ENCODE measurements at regions not wholly inside any gene's neighbourhood (a gene's known extent, or its start where the extent isn't known, plus 50 kb on each side); places are given as distances from the start of the nearest gene placed in this dataset.

DNA sequence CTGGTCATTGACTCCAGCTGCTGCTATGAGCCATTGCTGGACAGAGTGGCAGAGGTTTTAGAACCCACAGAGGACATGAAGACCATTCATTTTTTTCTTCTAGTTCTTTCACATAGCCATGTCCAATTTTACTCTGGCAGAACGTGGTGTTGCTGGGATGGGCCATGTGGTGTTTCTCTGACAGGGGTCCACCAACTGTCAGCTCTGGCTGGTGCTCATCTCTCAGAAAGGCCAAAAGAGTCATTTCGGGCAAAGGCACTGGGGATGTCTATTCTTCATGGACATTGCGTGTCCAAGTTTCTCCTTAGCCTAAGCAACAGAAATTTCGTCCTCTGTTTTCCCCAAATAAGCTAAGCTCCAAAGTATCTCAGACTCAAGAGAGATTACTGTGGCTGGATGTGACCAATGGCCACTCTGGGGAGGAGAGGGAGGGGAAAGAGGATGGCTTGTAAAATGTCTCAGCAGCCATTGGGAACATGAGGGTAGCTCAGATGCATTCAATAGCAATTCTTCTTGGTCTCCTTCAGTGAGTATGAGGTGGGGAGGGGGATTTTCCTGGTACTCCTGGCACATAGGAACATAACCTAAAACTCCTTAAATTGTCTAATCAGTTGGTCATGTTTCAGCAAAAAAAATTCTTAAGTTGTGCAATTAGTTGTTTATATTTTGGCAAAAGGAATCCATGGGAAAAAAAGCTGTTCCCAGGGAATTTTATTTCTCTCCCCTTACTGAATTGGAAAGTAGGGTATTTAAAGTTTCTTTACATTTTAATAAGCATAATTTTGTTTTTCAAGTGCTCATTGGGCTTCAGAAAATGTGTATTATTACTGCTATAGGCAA lies 131.6 kb upstream of the MITF start:
- no peak overlapping the region for H3K4me3 ChIP-seq (ENCODE audit: low read length)
- H3K27me3 ChIP-seq (ENCODE audit: insufficient read depth, low read length): no peaks in the 10 kb centered on the region
- H3K4me1 ChIP-seq (ENCODE audit: insufficient read depth, low read length): no peaks in the 10 kb centered on the region
- no peaks in the 10 kb centered on the region for H3K9me3 ChIP-seq (ENCODE audit: low read depth, low read length)

DNA sequence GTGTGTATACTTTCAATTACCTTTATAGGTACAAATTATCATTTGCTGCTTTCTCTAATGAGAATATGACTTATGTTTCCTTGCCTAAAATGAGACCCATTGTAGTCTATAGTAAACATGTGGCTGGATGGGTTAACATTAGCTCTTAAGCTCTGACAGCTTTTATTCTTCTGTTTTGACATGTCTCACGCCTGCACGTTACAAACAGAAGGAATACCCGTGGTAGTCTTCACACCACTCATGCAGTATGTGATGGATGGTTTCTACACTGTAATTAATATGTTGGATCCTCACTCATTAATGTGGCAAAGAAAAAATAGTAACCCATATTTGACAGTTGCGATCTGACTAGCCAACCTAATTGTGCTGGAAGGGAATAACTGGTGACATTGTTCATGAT lies 133.4 kb upstream of the MITF start:
- H3K9me3 ChIP-seq (ENCODE audit: low read depth, low read length): no peaks in the 10 kb centered on the region
- no peaks in the 10 kb centered on the region for H3K27me3 ChIP-seq (ENCODE audit: insufficient read depth, low read length)
- no peak overlapping the region for H3K4me3 ChIP-seq (ENCODE audit: low read length)
- no peaks in the 10 kb centered on the region for H3K4me1 ChIP-seq (ENCODE audit: insufficient read depth, low read length)

DNA sequence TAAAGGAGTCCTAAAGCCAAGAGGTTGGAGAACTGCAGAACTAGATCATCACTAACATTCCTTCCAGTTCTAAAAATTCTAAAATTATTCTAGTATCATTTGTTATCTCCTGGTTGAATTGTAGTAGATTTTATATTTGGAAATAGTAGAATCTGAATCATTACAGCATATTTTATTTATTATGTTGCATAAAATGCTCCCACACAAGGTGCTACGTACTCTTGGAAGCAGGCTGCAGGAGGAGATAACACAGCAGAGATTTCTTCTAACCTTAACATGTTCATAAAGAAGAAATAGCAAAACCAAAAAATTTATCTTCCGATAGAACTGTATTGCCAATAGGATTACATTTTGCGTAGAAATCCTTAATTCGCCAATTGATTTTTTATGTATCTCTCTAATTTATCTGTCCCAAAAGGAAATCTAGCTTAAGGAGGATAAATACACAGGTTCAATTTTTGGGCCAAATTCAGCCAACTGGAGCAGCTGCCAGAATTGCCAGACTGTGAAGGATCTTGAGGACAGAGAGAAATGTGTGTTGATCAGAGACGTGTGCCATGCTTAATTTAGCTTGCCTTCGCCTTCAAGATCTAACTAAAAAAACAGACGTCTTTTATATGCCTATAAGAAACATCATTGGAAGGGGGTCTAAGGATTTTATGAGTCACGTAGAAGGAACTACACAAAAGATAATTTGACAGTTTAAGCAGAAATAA lies 134.4 kb upstream of the MITF start:
- Histone ChIP-seq H3K4me3 (ENCODE audit: low read length) (no peak overlapping the region), H3K4me1 (ENCODE audit: insufficient read depth, low read length) (no peaks in the 10 kb centered on the region), H3K27me3 (ENCODE audit: insufficient read depth, low read length) (no peaks in the 10 kb centered on the region), H3K9me3 (ENCODE audit: low read depth, low read length) (no peaks in the 10 kb centered on the region)

DNA sequence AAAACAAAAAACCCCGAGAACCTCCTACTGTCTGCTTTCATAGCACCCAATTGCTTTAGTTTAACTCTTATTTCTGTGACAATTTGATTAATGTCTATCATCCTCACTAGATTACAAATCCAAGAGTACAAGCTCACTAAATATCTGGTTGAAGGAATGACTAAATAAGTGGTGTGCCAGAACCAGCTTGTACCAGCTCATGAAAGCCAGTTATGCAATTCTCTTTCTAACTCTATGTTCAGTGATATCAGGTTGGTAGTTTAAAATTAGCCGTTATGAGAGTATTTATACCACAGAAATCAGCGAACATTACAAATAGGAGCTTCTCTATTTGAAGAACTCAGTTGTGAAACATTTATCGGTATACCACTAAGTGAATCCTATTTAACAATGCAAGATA lies 137.2 kb upstream of the MITF start:
- Histone ChIP-seq H3K27me3 (ENCODE audit: insufficient read depth, low read length) (no peaks in the 10 kb centered on the region), H3K4me1 (ENCODE audit: insufficient read depth, low read length) (no peaks in the 10 kb centered on the region), H3K9me3 (ENCODE audit: low read depth, low read length) (no peaks in the 10 kb centered on the region), H3K4me3 (ENCODE audit: low read length) (no peak overlapping the region)

DNA sequence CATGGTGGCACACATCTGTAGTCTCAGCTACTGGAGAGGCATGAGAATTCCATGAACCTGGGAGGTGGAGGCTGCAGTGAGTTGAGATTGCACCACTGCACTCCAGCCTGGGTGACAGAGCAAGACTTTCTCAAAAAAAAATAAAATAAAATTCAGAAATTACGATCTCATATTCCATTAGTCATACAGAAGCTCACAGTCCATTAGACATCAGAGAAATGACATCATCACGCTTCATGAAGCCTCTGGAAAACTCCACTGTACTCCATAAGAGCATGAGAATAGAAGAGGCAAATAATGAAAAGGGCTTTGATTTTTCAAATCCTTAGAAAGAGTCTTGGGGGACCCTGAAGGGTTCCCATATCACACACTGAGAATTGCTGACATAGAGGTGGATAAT lies 145.0 kb upstream of the MITF start:
- no peaks in the 10 kb centered on the region for H3K9me3 ChIP-seq (ENCODE audit: low read depth, low read length)
- H3K4me1 ChIP-seq (ENCODE audit: insufficient read depth, low read length): no peaks in the 10 kb centered on the region
- no peak overlapping the region for H3K4me3 ChIP-seq (ENCODE audit: low read length)
- H3K27me3 ChIP-seq (ENCODE audit: insufficient read depth, low read length): peaks cover 2% of the 10 kb centered on the region

DNA sequence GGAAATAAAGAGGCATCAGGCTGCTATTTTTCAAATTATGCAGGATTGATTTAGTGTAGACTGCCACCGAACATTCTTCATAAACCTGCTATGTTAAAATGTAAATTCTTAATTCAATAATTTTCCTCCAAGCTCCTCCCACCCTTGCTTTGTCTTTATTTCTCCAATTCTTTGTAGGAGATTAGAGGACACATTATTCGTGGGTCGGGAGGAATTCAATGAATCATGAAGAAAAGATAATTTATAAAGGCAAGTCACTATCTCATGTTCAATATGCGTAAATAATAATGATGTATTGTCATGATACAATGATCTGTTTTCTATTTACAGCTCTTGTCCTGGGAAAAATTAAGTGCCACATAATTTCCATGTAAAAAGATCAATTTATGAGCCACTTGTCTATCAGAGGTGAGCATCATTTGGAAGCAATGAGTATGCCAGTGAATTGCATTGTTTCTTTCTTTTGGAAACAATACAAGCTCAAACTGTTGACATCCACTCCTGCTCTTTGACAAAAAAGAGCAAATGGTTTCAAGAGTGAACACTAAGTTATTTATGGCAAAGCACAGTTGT lies 148.0 kb upstream of the MITF start:
- Histone ChIP-seq H3K9me3 (ENCODE audit: low read depth, low read length) (peaks cover 11% of the 10 kb centered on the region), H3K27me3 (ENCODE audit: insufficient read depth, low read length) (peaks cover 2% of the 10 kb centered on the region), H3K4me1 (ENCODE audit: insufficient read depth, low read length) (no peaks in the 10 kb centered on the region), H3K4me3 (ENCODE audit: low read length) (no peak overlapping the region)

DNA sequence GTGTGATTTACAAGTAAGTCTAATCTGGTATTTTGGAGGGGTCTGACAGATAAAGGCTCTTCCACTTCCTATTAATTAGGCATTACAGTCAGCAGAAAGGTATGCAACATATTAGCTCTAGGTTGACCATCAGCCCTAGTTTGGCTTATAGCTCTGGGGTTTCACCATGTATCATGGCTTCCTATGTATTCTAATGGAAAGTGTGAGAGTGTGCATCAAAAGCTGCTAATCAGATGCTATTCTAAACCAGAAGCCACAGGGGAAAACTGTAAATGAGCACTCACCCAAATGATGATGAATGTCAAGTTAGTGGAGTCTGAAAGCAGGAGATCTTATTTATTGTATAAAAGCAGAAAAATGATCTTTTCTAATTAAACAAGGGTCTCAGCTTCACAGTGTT lies 149.2 kb upstream of the MITF start:
- H3K4me3 ChIP-seq (ENCODE audit: low read length): no peak overlapping the region
- H3K27me3 ChIP-seq (ENCODE audit: insufficient read depth, low read length): peaks cover 2% of the 10 kb centered on the region
- peaks cover 16% of the 10 kb centered on the region for H3K9me3 ChIP-seq (ENCODE audit: low read depth, low read length)
- H3K4me1 ChIP-seq (ENCODE audit: insufficient read depth, low read length): no peaks in the 10 kb centered on the region

DNA sequence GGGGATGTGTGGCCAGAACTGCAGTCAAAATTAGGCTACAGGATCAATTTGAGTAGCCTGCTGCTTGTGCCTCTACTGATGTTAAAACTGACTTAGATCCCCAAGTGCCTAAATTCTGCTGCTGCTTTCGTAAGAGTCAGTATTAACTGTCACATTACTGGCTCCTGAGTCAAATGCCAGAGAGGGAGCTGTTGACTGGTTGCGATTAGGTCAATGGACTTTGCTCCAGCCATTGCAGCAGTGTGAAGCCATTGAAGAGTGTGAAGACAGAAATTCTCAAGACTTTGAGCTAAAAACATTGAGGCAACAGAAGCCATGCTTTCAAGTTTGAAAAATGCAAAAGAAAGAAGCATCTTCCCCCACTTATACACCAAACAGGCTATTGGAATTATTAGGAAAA lies 151.1 kb upstream of the MITF start:
- Histone ChIP-seq H3K4me1 (ENCODE audit: insufficient read depth, low read length) (no peaks in the 10 kb centered on the region), H3K4me3 (ENCODE audit: low read length) (no peak overlapping the region), H3K27me3 (ENCODE audit: insufficient read depth, low read length) (peaks cover 2% of the 10 kb centered on the region), H3K9me3 (ENCODE audit: low read depth, low read length) (peaks cover 16% of the 10 kb centered on the region)

DNA sequence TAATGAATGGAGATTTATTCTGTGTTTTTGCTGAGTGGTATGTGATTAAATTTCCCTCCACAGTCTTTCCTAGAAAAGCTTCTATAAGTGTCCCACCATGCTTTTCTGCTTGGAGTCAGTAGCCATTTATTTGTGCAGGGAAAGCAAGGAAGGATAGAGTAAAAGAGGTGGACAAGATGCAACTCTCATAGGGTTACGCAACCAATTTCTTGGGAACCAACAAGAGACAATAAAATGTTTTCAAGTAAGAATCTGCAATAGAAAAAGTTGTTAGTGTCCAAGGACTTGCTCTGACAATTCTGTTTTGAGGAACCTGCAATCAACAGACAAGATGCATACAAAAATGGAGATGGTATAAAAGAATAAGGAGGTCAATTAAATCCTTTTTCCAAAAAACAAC lies 153.8 kb upstream of the MITF start:
- Histone ChIP-seq H3K4me3 (ENCODE audit: low read length) (no peak overlapping the region), H3K4me1 (ENCODE audit: insufficient read depth, low read length) (no peaks in the 10 kb centered on the region), H3K27me3 (ENCODE audit: insufficient read depth, low read length) (no peaks in the 10 kb centered on the region), H3K9me3 (ENCODE audit: low read depth, low read length) (peaks cover 16% of the 10 kb centered on the region)

DNA sequence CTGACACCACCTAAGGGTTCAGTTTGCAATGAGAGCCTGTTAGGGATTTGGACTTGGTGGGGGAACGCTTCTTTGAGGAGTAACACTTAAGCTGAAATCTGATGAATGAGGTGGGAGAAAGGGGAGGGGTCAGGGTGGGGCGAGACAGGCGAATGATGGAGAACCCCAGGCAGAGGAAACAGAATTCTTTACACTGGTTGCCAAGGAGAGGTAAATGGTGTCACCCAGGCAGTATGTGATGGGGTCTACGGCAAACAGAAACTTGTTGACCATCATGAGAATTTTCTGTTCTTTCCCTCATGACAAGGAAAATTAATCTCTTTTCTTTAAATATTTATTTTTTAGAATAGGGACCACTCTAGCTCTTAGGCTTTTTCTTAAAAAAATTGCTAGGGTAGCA lies 157.2 kb upstream of the MITF start:
- no peaks in the 10 kb centered on the region for H3K27me3 ChIP-seq (ENCODE audit: insufficient read depth, low read length)
- no peaks in the 10 kb centered on the region for H3K4me1 ChIP-seq (ENCODE audit: insufficient read depth, low read length)
- H3K4me3 ChIP-seq (ENCODE audit: low read length): no peak overlapping the region
- peaks cover 8% of the 10 kb centered on the region for H3K9me3 ChIP-seq (ENCODE audit: low read depth, low read length)

DNA sequence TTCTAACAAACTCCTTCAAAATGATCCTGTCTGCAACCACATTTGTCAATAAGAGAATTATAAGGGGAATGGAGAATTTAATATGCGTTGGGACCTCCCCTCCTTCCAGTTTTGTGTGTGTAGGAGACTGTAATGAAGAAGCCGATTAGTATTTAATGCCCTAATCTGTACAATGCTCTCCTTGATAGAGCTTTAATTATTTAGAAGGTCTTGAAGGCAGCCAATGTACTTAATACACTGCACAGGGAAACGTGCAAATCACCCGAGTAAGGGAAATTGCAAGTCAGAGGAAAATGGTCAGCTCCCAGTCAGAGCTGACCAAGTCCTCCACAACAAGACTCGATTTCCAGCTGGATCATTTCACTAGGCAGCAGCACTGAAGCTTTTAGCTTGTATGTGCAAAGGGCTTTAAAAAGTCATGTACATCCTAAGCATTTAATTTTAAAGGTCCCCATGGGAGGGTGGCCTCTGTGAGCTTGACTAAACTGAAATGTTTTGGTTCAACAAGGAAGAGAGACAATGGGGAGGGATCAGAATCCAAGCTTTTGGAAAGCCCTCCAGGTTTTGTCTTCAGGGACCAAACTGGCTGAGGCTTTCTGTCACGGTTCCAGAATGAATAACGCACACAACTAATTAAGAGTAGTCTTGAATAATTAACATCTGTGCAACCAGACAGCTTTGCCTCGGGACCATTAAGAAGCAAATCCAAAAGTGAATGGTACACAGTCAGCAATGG lies 159.8 kb upstream of the MITF start:
- Histone ChIP-seq H3K27me3 (ENCODE audit: insufficient read depth, low read length) (no peaks in the 10 kb centered on the region), H3K4me3 (ENCODE audit: low read length) (no peak overlapping the region), H3K4me1 (ENCODE audit: insufficient read depth, low read length) (no peaks in the 10 kb centered on the region), H3K9me3 (ENCODE audit: low read depth, low read length) (no peaks in the 10 kb centered on the region)

DNA sequence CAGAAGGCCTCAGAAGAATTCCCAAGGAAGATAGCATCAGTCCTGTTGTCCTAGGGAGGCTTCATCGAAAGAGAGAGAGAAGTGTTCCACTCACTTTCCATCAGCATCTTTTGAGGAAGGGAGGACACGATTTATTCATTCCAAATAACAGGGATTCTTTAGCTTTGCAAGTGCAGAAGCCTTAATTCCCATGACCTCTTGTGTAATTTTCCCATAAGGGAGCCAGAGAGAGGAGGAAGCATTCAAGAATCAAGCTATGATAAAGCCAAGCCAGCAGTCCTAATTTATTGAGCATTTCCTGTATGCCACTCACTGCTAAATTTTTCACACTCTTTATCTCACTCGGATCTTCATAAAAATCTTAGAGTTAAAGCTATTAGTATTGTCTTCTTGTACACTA lies 169.7 kb upstream of the MITF start:
- H3K4me3 ChIP-seq (ENCODE audit: low read length): no peak overlapping the region
- H3K9me3 ChIP-seq (ENCODE audit: low read depth, low read length): no peaks in the 10 kb centered on the region
- peaks cover 12% of the 10 kb centered on the region for H3K4me1 ChIP-seq (ENCODE audit: insufficient read depth, low read length)
- no peaks in the 10 kb centered on the region for H3K27me3 ChIP-seq (ENCODE audit: insufficient read depth, low read length)

DNA sequence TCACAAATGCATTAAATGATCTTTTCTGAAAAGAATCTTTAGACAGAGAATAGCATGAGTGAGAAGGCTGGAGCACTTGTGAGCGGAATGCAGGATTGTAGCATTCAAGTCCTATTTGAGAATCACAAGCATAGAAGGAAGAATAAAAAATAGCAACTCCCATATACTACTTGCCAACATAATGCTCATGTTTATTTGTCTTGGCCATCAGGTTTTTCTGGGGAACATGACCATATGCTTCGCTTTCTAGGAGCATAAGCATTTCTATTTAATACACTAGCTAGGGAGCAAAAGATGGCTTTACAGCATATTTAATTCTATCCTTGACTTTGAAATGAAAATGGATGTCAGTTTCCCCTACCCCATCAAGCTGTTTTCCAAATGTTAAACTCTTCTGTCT lies 170.3 kb upstream of the MITF start:
- Histone ChIP-seq H3K4me3 (ENCODE audit: low read length) (no peak overlapping the region), H3K27me3 (ENCODE audit: insufficient read depth, low read length) (no peaks in the 10 kb centered on the region), H3K4me1 (ENCODE audit: insufficient read depth, low read length) (peaks cover 16% of the 10 kb centered on the region), H3K9me3 (ENCODE audit: low read depth, low read length) (no peaks in the 10 kb centered on the region)

DNA sequence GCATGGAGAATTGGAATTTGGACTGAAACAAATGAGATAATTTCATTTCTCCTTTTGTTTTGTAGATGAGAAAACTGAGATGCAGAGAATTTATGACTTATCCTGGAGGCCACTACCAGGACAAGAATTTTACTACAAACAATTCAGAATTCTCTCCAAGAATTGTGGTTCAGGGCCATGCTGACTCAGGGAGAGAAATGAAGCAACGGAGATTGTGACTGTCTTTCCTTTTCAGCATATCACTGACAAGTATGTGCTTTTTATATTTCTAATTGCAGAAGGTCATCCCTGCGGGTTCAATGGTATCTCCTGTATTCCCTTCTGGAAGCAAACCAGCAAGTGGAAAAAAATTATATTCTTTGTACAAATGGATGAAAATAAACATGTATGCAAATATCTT lies 170.8 kb upstream of the MITF start:
- H3K4me1 ChIP-seq (ENCODE audit: insufficient read depth, low read length): peaks cover 17% of the 10 kb centered on the region
- no peaks in the 10 kb centered on the region for H3K9me3 ChIP-seq (ENCODE audit: low read depth, low read length)
- H3K4me3 ChIP-seq (ENCODE audit: low read length): no peak overlapping the region
- no peaks in the 10 kb centered on the region for H3K27me3 ChIP-seq (ENCODE audit: insufficient read depth, low read length)

DNA sequence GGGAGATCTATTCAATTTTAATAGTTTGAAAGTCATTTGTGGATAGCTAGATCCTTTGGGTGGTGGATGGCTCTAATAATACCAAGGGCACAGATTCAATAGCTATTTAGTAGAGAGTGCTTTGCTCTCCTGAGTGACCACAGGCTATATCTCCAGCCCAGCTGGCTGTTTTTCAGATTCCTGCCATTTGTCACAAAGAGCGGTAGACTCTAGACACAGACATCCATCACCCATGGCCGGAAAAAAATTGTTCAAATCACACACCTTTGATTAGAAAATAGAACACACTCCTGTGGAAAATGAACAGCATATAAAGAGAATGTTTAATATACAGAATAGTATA lies 171.6 kb upstream of the MITF start:
- H3K4me3 ChIP-seq (ENCODE audit: low read length): no peak overlapping the region
- no peaks in the 10 kb centered on the region for H3K27me3 ChIP-seq (ENCODE audit: insufficient read depth, low read length)
- no peaks in the 10 kb centered on the region for H3K9me3 ChIP-seq (ENCODE audit: low read depth, low read length)
- H3K4me1 ChIP-seq (ENCODE audit: insufficient read depth, low read length): peaks cover 17% of the 10 kb centered on the region
